NCI-H1048 (cell line): ENCODE measurements at regions not wholly inside any gene's neighbourhood (a gene's known extent, or its start where the extent isn't known, plus 50 kb on each side); places are given as distances from the start of the nearest gene placed in this dataset.

Experiments
- DNase-seq: peaks from one replicate; lab custom pipeline; 2025; lab: John Stamatoyannopoulos, UW

- DNase-seq, result no peak
Observed at GRCh38 chr19:28977826-28978225, 235.1 kb downstream of the UQCRFS1 start.

DNA sequence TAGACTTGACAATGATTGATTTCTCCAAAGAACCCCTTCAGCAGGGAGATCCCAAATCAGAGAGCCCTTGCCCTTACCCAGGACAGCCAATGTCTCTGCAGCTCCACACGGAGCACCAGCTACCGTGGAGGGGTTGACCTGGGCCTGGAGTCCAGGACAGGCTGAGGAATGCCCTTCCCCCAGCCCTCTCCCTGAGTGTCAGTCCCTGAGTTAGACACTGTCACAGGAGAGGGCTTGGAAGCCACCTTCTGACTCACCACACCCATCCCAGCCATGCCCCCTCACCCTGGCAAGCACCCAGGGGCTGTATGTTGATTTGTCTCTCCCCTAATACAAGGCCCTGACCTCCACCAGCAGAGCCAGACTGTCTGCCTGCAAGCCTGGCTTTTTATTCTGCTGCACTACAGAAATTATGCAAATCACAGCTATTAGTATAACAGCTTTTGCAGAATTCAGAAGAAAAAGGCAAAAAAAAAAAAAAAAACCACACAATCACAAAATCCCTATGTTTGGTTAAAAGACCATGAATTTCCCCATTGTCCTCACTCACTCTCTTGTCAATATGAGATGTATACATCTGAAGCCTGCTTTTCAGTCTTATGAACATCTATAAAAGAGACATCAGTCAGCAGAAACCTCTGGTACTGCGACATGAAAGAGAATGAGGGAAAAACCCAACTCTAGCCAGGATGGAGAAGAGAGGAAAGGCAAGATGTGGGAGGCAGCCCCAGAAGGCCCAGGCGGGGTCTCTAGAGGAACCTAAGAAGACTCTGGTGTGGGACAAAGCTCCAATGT, 240.7 kb downstream of the UQCRFS1 start:
- DNase-seq, result peak; percentile 39

- DNase-seq, result no peak
Observed at GRCh38 chr19:28971513-28971912, 241.4 kb downstream of the UQCRFS1 start.

- DNase-seq, result no peak
Observed at GRCh38 chr19:28971049-28971448, 241.9 kb downstream of the UQCRFS1 start.

DNA sequence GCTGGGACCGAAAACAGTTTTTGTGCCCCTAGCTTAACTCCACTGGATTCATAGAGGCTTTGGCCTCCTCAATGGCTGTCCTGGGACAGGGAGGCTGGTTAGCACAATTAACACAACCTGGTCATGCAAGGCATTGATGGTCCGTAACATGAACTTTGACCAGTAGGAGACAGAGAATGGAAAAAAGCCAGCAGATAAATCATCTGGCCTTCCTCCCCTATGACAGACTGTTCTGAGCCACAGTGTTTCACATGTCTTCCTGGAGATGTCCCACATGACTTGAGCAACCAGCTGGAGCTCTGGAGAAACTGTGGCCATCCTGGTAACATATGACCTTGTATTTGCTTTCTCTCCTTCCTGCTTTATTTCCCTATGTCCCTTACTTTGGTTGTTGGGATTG, 244.2 kb downstream of the UQCRFS1 start:
- no peak for DNase-seq

- no peak for DNase-seq
Observed at GRCh38 chr19:28966737-28967399, 246.1 kb downstream of the UQCRFS1 start.

DNA sequence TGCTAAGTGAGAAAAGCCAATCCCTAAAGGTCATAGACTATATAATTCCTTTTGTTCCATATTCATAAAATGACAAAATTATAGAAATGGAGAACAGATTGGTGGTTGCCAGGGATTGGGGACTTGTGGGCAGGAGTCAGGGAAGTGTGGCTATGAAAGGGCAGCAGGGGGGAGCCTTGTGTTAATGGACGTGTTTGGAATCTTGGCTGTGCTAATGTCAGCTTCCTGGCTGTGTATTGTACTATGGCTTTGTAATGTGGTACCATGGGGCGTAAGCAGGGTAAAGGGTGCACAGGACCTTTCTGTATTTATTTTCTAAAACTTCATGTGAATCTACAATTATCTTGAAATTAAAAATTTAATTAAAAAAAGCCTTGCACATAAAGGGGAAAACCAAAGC, 248.5 kb downstream of the UQCRFS1 start:
- DNase-seq, result no peak

GRCh38 chr19:28963486-28964250, 249.3 kb downstream of the UQCRFS1 start:
- no peak for DNase-seq

GRCh38 chr19:28961772-28962500, 251.0 kb downstream of the UQCRFS1 start:
- no peak for DNase-seq

DNA sequence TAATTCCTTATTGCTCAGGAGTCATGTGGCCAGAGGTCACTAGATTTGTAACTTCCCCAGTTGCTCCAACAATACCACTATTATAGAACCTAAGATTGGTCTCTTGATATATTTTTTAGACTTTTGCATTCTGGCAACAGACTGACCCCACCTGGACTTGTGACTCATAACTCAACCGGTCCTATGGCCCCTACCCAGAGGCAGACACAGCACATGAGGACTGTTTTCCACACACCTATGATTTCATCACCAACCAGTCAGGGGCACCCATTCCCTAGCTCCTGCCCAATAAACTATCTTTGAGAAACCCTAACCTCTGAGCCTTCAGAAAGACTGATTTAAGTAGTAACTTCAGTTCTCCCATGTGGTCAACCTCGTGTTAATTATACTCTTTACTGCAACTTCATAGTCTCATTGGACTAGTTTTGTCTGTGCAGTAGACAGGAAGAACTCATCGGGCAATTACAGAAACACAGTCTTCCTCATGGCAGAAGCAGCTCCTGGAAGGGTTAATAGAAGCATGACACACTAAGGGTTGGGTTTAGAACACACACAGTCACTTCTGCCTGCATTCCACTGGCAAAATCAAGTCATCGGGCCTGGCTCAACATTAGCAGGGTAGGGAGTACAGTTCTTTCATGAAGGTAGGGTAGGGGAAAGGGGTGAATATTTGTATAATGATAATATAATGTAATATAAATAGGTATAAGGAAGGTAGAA, 251.8 kb downstream of the UQCRFS1 start:
- DNase-seq, result no peak

GRCh38 chr19:28960586-28960985, 252.4 kb downstream of the UQCRFS1 start:
- DNase-seq, result no peak

- no peak for DNase-seq
Observed at GRCh38 chr19:28956961-28957360, 256.0 kb downstream of the UQCRFS1 start.

GRCh38 chr19:28956421-28956820, 256.5 kb downstream of the UQCRFS1 start:
- DNase-seq, result no peak

DNA sequence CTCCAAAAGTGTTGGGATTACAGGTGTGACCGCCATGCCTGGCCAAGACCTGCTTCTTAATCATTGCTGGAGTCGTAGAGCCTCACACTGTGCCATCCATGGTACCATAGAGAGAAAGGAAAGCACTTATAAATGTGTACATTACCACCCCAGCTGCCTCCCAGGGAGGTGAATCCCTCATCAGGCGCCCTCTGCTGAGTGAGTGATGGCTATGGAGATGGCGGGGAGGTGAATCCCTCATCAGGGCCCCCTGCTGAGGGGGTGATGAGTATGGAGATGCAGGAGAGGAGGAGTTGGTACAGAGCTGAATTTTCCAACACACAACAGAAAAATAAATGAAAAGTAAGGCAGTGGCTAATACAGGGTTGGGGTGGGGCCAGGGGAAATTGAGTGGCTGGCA, 263.4 kb downstream of the UQCRFS1 start:
- DNase-seq, result no peak

DNA sequence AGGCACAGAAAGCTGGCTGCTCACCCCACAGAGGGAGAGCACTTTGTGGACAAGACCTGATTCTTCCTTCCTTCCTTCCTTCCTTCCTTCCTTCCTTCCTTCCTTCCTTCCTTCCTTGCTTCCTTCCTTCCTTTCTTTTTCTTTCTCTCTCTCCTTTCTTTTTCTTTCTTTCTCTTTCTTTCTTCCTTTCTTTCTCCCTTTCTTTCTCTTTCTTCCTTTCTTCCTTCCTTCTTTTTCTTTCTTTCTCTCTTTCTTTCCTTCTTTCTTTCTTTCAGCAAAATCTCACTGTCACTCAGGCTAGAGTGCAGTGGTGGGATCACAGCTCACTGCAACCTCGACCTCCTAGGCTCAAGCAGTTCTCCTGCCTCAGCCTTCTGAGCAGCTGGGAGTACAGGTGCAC, 263.9 kb downstream of the UQCRFS1 start:
- no peak for DNase-seq

DNA sequence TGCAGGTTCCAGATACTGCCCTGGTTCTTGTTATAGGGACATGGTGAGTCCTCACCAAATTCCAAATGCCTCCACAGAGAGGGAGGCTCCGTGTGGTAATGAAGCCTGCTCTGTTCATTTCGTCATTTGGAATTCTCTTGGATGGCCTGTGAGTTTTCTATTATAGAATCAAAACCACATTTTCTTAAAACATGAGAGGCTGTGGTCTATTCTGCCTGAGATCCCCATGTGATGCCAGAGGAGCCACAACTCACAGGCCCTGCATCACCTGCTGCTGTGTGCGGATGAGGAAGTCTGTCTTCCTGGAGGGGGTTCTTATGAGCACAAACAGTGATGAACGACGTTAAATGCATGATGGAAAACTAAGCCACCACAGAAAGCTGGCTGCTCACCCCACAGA, 264.4 kb downstream of the UQCRFS1 start:
- no peak for DNase-seq

GRCh38 chr19:28948026-28948425, 264.9 kb downstream of the UQCRFS1 start:
- DNase-seq, result no peak

GRCh38 chr19:28943651-28944050, 269.3 kb downstream of the UQCRFS1 start:
- no peak for DNase-seq

- DNase-seq, result no peak
Observed at GRCh38 chr19:28941833-28942232, 271.1 kb downstream of the UQCRFS1 start.

DNA sequence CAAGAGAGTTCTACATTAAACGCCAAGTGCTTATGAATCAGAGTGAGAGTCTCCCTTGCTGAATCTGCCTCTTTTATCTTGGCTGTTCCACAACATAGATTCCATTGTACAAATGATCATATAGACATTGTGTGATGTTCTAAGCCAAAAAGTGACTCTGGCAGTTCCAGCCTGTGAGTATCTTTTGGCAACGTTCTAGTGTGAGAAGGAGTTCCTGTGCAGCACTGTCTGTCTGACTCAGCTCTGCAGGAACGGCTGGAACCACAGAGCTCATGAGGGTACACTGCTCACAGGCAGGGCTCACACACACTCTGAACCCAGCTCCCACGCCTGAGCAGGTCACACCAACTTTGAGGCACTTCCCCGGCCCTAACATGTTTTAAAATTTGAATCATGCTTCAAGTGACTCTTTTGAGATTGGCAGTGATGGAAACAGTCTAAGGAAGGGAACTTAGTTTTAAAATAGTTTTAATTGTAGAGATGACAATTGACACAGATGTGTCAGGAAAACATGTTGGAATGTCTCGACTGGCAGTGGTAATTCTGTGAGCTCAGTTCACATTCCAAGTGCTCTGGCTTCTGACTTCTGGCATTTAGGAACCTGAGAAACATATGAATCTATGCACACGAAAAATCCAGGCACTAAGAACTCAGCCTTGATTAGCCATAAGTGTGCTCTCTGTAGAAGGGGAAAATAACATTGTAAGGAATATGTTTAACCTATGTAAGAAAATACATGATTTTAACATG, 272.0 kb downstream of the UQCRFS1 start:
- DNase-seq, result no peak

DNA sequence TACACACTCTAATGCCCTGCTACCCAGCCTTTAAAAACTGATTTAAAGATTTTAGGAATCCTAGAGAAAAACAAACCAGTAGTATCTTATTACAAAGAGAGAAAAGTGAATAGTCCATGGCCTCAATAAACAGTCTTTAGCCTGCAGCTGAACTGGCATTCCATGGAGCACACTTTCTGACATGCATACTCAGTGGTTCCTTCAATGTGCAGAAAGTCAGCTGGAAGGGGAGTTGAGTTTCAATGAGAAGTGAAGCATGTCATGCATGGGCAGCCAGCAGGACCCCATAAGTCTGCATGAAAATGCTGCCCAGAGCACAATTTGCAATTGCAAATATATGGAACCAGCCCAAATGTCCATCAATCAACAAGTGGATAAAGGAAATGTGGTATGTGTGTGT, 273.7 kb downstream of the UQCRFS1 start:
- DNase-seq, result no peak
